Heart right ventricle (tissue), 16 donors: ENCODE measurements at regions not wholly inside any gene's neighbourhood (a gene's known extent, or its start where the extent isn't known, plus 50 kb on each side); places are given as distances from the start of the nearest gene placed in this dataset.

ENCODE experiments used
- ATAC-seq, 8 donors: fragments of 200-7000 bp; cut with Tn5 transposase; one replicate each; pipeline ENCODE4 v1.9.1; 2020; ENCODE audit warnings: mild to moderate bottlenecking in 8 of 8, moderate library complexity in 8 of 8, moderate number of reproducible peaks in 1 of 8
- DNase-seq, 2 donors: peaks; one replicate each; pipeline ENCODE4 v3.0.0-alpha.2; 2020
- H3K27ac ChIP-seq, 10 donors: fragments of 200-600 bp; sonication (generic) in 2 of 10; one replicate each; pipeline versions ENCODE4 v1.5.0 to v1.8.0; 2020 to 2022; ENCODE audit warnings: mild to moderate bottlenecking in 3 of 10
- H3K27me3 ChIP-seq, 7 donors: fragments of 200-600 bp; one replicate each; pipeline ENCODE4 v1.8.0; 2021 to 2022; ENCODE audit warnings: mild to moderate bottlenecking in 2 of 7
- H3K36me3 ChIP-seq, 9 donors: fragments of 200-600 bp; sonication (generic) in 1 of 9; one replicate each; pipeline versions ENCODE4 v1.5.0 to v1.8.0; 2020 to 2022; ENCODE audit warnings: mild to moderate bottlenecking in 2 of 9
- H3K4me1 ChIP-seq, 9 donors: fragments of 200-600 bp; sonication (generic) in 1 of 9; one replicate each; pipeline versions ENCODE4 v1.5.0 to v1.8.0; 2020 to 2022; ENCODE audit warnings: mild to moderate bottlenecking in 4 of 9
- H3K4me3 ChIP-seq, 10 donors: fragments of 200-600 bp; sonication (generic) in 2 of 10; one replicate each; pipeline versions ENCODE4 v1.5.0 to v1.8.0; 2020 to 2022; ENCODE audit warnings: mild to moderate bottlenecking in 7 of 10, moderate library complexity in 2 of 10
- H3K9me3 ChIP-seq, 11 donors: fragments of 200-600 bp in 10 of 11; sonication (generic) in 2 of 11; one replicate each; pipeline versions ENCODE4 v1.5.0 to v1.8.0; 2013 to 2022; ENCODE audit warnings: mild to moderate bottlenecking in 2 of 11, control low read depth in 1 of 11, moderate library complexity in 1 of 11
- whole genome bisulfite sequencing, 2 donors: extraction: QIAGEN DNeasy Blood & Tissue Kit; methylation state at CpG; one replicate each; pipeline ENCODE4 v1.1.7; 2013; ENCODE audit warnings: inconsistent platforms in 1 of 2; 5-methylcytosine and 5-hydroxymethylcytosine counted together
- intact Hi-C, 10 donors: fragments of 100-400 bp; cut with DNase I; formaldehyde crosslinking; loops; one replicate each; pipeline versions ENCODE4 v1.11.1 to v1.14.2; 2022
- TF ChIP-seq, protein P1 (sequence below), 9 donors: fragments of 200-600 bp; sonication (generic) in 2 of 9; IDR thresholded peaks; one replicate each; pipeline versions ENCODE4 v1.5.0 to v1.8.0; 2021 to 2022; ENCODE audit warnings: antibody characterized with exemption in 9 of 9, mild to moderate bottlenecking in 5 of 9, moderate library complexity in 1 of 9
- donor health status: Arrhythmogenic right ventricular cardiomyopathy.
- donor health status: ischemic (EF 13 %, LVEDD 7.1; RV severe dilation, severe dysfunction).
- donor health status: healthy with polysubstance abuse.
- donor health status: DM: no; HTN: yes; CAD: no.
- donor health status: DM: no; HTN: no; CAD: no.
- donor health status: ischemic (EF 25% LVEDD 6.9; RV normal size, moderate dysfunction).
- donor health status: ischemic (EF 25% LVEDD 5.7; RV mildly dilated, moderate dysfunction).
- donor health status: healthy.
- donor health status: DM: yes; HTN: yes; CAD: no.
- donor health status: Ischemic cardiomyopathy.
- donor health status: ischemic (EF 35%, LVEDD 5.7; RV mildly dilated, moderate dysfunction).
- donor health status: nonischemic (EF 11% LVEDD 7.7; RV severe dilation, severe dysfunction).
- donor health status: DM: yes; HTN: yes; CAD: no.
- donor health status: PGD.
- donor health status: ischemic (EF 29% LVEDD 5.4; RV normal size, mild dysfunction).
- donor health status: nonischemic (EF 23%, LVEDD 6.1; RV moderate dilation, normal function).

DNA sequence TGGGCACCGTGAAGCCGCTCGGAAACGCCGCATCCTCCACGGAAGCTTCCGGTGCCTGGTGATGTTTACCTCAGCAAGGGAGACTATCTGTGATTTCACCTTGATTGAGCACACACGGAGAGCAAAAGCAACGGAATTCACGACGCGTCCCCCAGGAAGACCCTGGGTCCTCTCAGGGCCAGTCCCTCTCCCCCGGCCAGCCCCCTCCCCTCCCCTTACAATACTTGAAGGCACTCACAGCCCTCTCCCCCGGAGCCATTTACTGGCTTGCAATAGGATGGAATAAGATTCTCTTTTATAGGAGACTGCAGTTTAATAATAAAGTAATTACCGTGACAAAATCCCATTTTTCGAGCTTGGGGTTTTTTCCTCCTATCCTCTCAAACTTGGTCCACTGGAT, 104.7 kb downstream of the ENGASE start:
- TF ChIP-seq, protein P1, sequence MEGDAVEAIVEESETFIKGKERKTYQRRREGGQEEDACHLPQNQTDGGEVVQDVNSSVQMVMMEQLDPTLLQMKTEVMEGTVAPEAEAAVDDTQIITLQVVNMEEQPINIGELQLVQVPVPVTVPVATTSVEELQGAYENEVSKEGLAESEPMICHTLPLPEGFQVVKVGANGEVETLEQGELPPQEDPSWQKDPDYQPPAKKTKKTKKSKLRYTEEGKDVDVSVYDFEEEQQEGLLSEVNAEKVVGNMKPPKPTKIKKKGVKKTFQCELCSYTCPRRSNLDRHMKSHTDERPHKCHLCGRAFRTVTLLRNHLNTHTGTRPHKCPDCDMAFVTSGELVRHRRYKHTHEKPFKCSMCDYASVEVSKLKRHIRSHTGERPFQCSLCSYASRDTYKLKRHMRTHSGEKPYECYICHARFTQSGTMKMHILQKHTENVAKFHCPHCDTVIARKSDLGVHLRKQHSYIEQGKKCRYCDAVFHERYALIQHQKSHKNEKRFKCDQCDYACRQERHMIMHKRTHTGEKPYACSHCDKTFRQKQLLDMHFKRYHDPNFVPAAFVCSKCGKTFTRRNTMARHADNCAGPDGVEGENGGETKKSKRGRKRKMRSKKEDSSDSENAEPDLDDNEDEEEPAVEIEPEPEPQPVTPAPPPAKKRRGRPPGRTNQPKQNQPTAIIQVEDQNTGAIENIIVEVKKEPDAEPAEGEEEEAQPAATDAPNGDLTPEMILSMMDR (IDR thresholded peaks at IDR 0.05) = no peak
- no peaks in the 10 kb centered on the region for H3K9me3 ChIP-seq
- H3K4me3 ChIP-seq = no peak overlapping the region
- 83 to 85% methylated on average over 16 of the region's 16 CpGs for WGBS, 2 donors
- peaks cover 0 to 8% (median 6%) of the 10 kb centered on the region in 9 donors for H3K4me1 ChIP-seq
- intact Hi-C loops = no loop called here
- H3K27me3 ChIP-seq = peaks cover 8 to 89% (median 63%) of the 10 kb centered on the region in 7 donors
- ATAC-seq (no peak), DNase-seq (no peak)
- no peaks in the 10 kb centered on the region for H3K36me3 ChIP-seq
- H3K27ac ChIP-seq = no peak overlapping the region

DNA sequence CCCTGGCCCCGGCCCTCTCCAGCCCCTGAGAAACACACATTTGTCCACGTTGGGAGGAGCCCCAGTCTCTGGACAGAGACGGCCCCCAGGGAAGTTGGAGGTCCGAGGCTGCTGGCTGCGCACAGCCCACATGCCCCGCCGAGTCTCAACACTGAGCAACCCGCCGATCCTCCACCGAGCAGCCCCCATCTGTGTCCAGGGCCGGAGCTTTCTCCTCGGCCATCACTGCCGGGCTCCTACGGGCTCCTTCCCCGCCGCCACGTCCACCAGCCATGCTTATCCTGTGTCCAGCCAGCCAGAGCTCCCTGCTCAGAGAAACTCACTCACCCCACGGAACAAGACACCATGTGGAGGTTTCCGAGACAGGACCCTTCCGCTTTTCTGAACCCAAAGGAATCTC, 103.3 kb downstream of the ENGASE start:
- H3K27me3 ChIP-seq = peaks cover 5 to 80% (median 50%) of the 10 kb centered on the region in 7 donors
- intact Hi-C loops = no loop called here
- DNase-seq (no peak), ATAC-seq (no peak)
- no peaks in the 10 kb centered on the region for H3K36me3 ChIP-seq
- H3K4me3 ChIP-seq = no peak overlapping the region
- no peak overlapping the region for H3K27ac ChIP-seq
- TF ChIP-seq, protein P1 (IDR thresholded peaks at IDR 0.05) = no peak
- no peaks in the 10 kb centered on the region for H3K9me3 ChIP-seq
- no peaks in the 10 kb centered on the region for H3K4me1 ChIP-seq
- 75 to 76% methylated on average over 20 of the region's 20 CpGs for WGBS, 2 donors

DNA sequence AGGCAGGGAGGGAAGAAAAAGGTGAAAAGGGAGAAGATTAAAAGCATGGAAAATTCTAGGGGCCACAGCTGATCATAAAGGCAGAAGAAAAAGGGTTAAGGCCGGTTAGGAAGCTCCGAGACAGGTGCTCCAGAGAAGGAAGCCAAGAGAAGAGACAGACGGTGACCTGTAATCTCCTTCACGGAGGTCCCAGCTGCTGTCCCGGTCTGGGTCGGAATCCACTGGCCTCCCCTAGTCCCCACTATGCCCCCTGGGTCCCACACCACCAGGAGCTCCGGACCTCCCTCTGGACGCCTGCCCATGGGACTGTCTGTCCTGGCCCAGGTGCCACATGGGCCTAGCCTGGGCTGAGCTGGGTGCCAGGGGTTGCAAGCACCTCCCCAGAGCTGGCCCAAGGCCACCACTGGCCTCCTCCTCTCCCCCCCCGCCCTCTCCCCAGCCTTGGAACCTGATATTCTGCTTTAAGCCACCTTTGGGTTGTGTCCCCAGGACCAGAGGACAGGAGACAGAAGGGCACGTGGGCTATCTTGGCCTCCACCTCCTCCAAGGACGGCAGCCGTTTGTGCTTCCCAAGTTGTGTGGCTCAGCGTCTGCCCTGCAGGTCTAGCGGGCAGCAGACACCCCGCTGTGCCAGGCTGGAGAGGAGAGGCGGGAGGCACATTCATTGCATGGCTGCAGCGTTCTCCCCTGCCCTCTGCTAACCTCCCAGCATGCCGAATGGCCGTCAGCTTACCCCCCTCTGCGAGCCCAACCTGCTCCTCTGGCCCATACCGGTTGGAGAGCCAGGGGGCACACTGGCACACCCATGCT, 102.4 kb downstream of the ENGASE start:
- Histone ChIP-seq H3K9me3 (no peaks in the 10 kb centered on the region), H3K27me3 (peaks cover 5 to 75% (median 42%) of the 10 kb centered on the region in 7 donors), H3K4me1 (no peaks in the 10 kb centered on the region), H3K36me3 (no peaks in the 10 kb centered on the region), H3K27ac (no peak overlapping the region), H3K4me3 (no peak overlapping the region)
- ATAC-seq (no peak), DNase-seq (no peak)
- TF ChIP-seq, protein P1 (IDR thresholded peaks at IDR 0.05) = no peak
- 50 to 55% methylated on average over 21 of the region's 21 CpGs for WGBS, 2 donors
- intact Hi-C loops = no loop called here

DNA sequence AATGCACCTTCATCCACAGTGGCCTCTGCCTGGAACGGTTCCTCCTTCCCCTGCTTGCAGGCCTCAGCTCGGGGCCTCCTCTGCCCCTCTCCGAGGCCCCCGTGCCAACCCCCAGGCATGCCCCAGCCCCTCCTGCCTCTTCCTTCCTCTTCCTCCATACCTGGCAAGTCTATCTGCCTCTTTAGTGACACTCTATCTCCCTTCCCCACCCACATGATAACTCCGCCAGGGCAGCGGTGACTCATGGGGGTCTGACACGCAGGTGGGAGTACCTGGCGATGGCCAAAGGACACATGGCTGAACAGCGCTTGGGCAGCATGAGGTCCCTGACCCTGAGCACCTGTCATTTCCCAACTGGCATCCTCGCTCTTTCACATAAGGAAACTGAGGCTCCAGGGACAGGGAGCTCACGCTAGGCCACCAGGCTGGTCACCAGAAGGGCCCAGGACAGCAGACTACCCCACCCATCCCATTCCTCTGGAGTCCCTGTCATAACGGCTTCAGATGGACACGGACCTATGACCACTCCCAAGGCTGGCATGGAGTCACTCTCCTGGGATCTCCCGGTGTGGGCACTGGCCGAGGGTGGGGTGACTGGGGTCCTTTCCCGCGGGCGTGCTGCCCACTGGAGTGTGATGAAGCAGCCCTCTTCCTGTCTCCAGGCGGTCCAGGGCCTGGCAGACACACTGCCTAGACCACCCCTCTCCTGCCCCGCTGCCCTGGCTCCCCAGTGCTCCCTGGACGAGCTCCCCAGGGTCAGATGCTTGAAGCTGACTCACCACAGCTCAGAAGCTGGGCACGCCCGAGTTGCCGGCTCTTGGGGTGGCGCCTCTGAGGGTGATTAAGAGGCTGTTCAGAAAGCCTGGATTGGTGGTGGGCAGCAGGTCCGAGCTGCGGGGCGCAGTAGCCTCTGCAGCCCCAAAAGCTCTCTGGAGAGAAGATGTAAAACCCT, 100.6 kb downstream of the ENGASE start:
- Histone ChIP-seq H3K27ac (no peak overlapping the region), H3K36me3 (no peaks in the 10 kb centered on the region), H3K9me3 (no peaks in the 10 kb centered on the region), H3K27me3 (peaks cover 0 to 62% (median 27%) of the 10 kb centered on the region in 7 donors), H3K4me1 (no peaks in the 10 kb centered on the region), H3K4me3 (no peak overlapping the region)
- peak in 1 of 8 donors; percentile 31 for ATAC-seq
- no peak for DNase-seq
- TF ChIP-seq, protein P1 (IDR thresholded peaks at IDR 0.05) = no peak
- 80 to 84% methylated on average over 28 of the region's 28 CpGs for WGBS, 2 donors
- intact Hi-C loops = no loop called here
